H1 (cell line): ENCODE measurements at regions not wholly inside any gene's neighbourhood (a gene's known extent, or its start where the extent isn't known, plus 50 kb on each side); places are given as distances from the start of the nearest gene placed in this dataset.

Source experiments
- CTCF ChIA-PET: fragments of 300-600 bp; sonication (Branson Sonifier 250); formaldehyde crosslinking; loops from one replicate; lab custom pipeline; 2021; ENCODE audit not compliant: partially characterized antibody; lab: Charles Lee
- POLR2A ChIA-PET: fragments of 300-600 bp; sonication (Branson Sonifier 250); formaldehyde crosslinking; loops from one replicate; lab custom pipeline; 2021; ENCODE audit warnings: inconsistent platforms; ENCODE audit not compliant: partially characterized antibody; lab: Charles Lee
- DNase-seq, 2 experiments: peaks; one replicate each; pipeline versions ENCODE4 v3.0.0 to v3.0.0-alpha.2; 2010 to 2022; ENCODE audit warnings: low spot score in 2 of 2, low read depth in 1 of 2, mixed read lengths in 1 of 2
- FAIRE-seq: peaks from 2 replicates; lab custom pipeline; 2011; peaks lifted over from hg19 to GRCh38; lab: Jason Lieb, UNC
- H2AFZ ChIP-seq: 2 replicates; pipeline ENCODE4 v1.8.1; 2012; ENCODE audit warnings: low read length, inconsistent platforms
- H2AK5ac ChIP-seq: 2 replicates; pipeline ENCODE4 v1.6.1; 2013; ENCODE audit warnings: low read depth, low read length
- H2BK120ac ChIP-seq: replicated peaks from 2 replicates; pipeline ENCODE3; 2013; ENCODE audit warnings: low read depth, low read length, inconsistent platforms
- H2BK12ac ChIP-seq: 2 replicates; pipeline ENCODE4 v1.6.1; 2013; ENCODE audit warnings: low read depth, low read length
- H2BK15ac ChIP-seq: 2 replicates; pipeline ENCODE4 v1.6.1; 2013; ENCODE audit warnings: low read length
- H2BK20ac ChIP-seq: 2 replicates; pipeline ENCODE4 v1.6.1; 2013; ENCODE audit warnings: low read length
- H2BK5ac ChIP-seq: 2 replicates; pipeline ENCODE4 v1.6.1; 2013; ENCODE audit warnings: low read depth, low read length
- H3K14ac ChIP-seq: 2 replicates; pipeline ENCODE4 v1.6.1; 2013; ENCODE audit warnings: inconsistent platforms; ENCODE audit not compliant: insufficient read length
- H3K18ac ChIP-seq: 2 replicates; pipeline ENCODE4 v1.6.1; 2013; ENCODE audit warnings: low read length; ENCODE audit errors: extremely low read depth
- H3K23ac ChIP-seq: 2 replicates; pipeline ENCODE4 v1.6.1; 2013; ENCODE audit warnings: inconsistent platforms; ENCODE audit not compliant: insufficient read length
- H3K23me2 ChIP-seq: 2 replicates; pipeline ENCODE4 v1.6.1; 2013; ENCODE audit warnings: low read depth, low read length
- H3K27ac ChIP-seq: 2 replicates; pipeline ENCODE4 v1.6.1; 2011; ENCODE audit warnings: low read depth, low read length, inconsistent platforms
- H3K27me3 ChIP-seq, 4 experiments: replicated peaks in 1 of 4; 1 replicate in 1 of 4; 2 replicates in 3 of 4; pipeline versions ENCODE4 v1.6.1 to v1.8.1; 2011 to 2013; ENCODE audit warnings: low read length in 3 of 4, mild to moderate bottlenecking in 3 of 4, inconsistent platforms in 2 of 4, mixed read lengths in 2 of 4, moderate library complexity in 1 of 4; ENCODE audit not compliant: control insufficient read depth in 3 of 4, insufficient read depth in 3 of 4; ENCODE audit errors: extremely low read depth in 1 of 4
- H3K36me3 ChIP-seq, 4 experiments: 2 replicates each; pipeline versions ENCODE4 v1.6.1 to v1.8.1; 2011 to 2013; ENCODE audit warnings: mild to moderate bottlenecking in 4 of 4, low read length in 3 of 4, moderate library complexity in 2 of 4, control low read depth in 1 of 4, inconsistent platforms in 1 of 4; ENCODE audit not compliant: insufficient read depth in 4 of 4, control insufficient read depth in 2 of 4
- H3K4ac ChIP-seq: replicated peaks from 2 replicates; pipeline ENCODE3; 2013; ENCODE audit warnings: low read length, low read depth, mixed read lengths, inconsistent platforms; ENCODE audit not compliant: insufficient read length
- H3K4me1 ChIP-seq, 4 experiments: replicated peaks in 1 of 4; 1 replicate in 1 of 4; 2 replicates in 3 of 4; pipeline versions ENCODE4 v1.6.1 to v1.8.1; 2011 to 2013; ENCODE audit warnings: low read length in 3 of 4, inconsistent platforms in 2 of 4, mixed read lengths in 1 of 4; ENCODE audit not compliant: insufficient read depth in 4 of 4, control insufficient read depth in 3 of 4
- H3K4me2 ChIP-seq, 2 experiments: 2 replicates each; pipeline versions ENCODE4 v1.6.1 to v1.8.1; 2011 to 2013; ENCODE audit warnings: low read depth in 2 of 2, low read length in 2 of 2, control low read depth in 1 of 2, inconsistent platforms in 1 of 2, mild to moderate bottlenecking in 1 of 2; ENCODE audit not compliant: insufficient read depth in 1 of 2
- H3K4me3 ChIP-seq, 4 experiments: fragments of 200-600, 300-600 bp in 1 of 4; sonication (generic), shearing (Covaris generic), sonication (Bioruptor Twin) in 1 of 4; 2 replicates each; pipeline versions ENCODE4 v1.5.1 to v1.8.1; 2011 to 2016; ENCODE audit warnings: low read length in 4 of 4, low read depth in 3 of 4, control low read depth in 2 of 4, inconsistent platforms in 2 of 4, mild to moderate bottlenecking in 2 of 4, mixed read lengths in 1 of 4, moderate library complexity in 1 of 4; ENCODE audit not compliant: insufficient read depth in 2 of 4; ENCODE audit errors: extremely low read depth in 1 of 4
- H3K56ac ChIP-seq: replicated peaks from 2 replicates; pipeline ENCODE3; 2013; ENCODE audit warnings: low read depth, mild to moderate bottlenecking, mixed read lengths, low read length, inconsistent platforms; ENCODE audit not compliant: insufficient read length
- H3K79me1 ChIP-seq: 2 replicates; pipeline ENCODE4 v1.6.1; 2013; ENCODE audit warnings: low read depth, low read length, control low read depth
- H3K79me2 ChIP-seq, 2 experiments: 2 replicates each; pipeline versions ENCODE4 v1.6.1 to v1.8.1; 2012 to 2013; ENCODE audit warnings: low read length in 2 of 2, mild to moderate bottlenecking in 2 of 2, inconsistent platforms in 1 of 2; ENCODE audit not compliant: insufficient read depth in 2 of 2, control insufficient read depth in 1 of 2
- H3K9ac ChIP-seq, 4 experiments: replicated peaks in 1 of 4; 1 replicate in 1 of 4; 2 replicates in 3 of 4; pipeline versions ENCODE4 v1.6.1 to v1.8.1; 2011 to 2013; ENCODE audit warnings: low read depth in 3 of 4, low read length in 3 of 4, control low read depth in 2 of 4, mild to moderate bottlenecking in 2 of 4, moderate library complexity in 2 of 4, inconsistent platforms in 1 of 4; ENCODE audit errors: extremely low read depth in 1 of 4
- H3K9me3 ChIP-seq, 2 experiments: 2 replicates each; pipeline versions ENCODE4 v1.6.1 to v1.8.1; 2012 to 2013; ENCODE audit warnings: mild to moderate bottlenecking in 2 of 2, moderate library complexity in 2 of 2, control low read depth in 1 of 2, inconsistent platforms in 1 of 2, low read depth in 1 of 2, low read length in 1 of 2, mixed read lengths in 1 of 2; ENCODE audit not compliant: insufficient read depth in 2 of 2
- H4K20me1 ChIP-seq, 2 experiments: replicated peaks in 1 of 2; 2 replicates each; pipeline versions ENCODE3 to v1.8.1; 2011 to 2013; ENCODE audit warnings: inconsistent platforms in 2 of 2, low read length in 2 of 2, mild to moderate bottlenecking in 1 of 2; ENCODE audit not compliant: insufficient read depth in 2 of 2, control insufficient read depth in 1 of 2
- H4K5ac ChIP-seq: 2 replicates; pipeline ENCODE4 v1.6.1; 2013; ENCODE audit warnings: low read length, low read depth, mixed read lengths, inconsistent platforms; ENCODE audit not compliant: insufficient read length
- H4K8ac ChIP-seq: 2 replicates; pipeline ENCODE4 v1.8.0; 2013; ENCODE audit warnings: mild to moderate bottlenecking, moderate library complexity, low read length, inconsistent platforms; ENCODE audit not compliant: insufficient read depth; ENCODE audit errors: extremely low read depth
- H4K91ac ChIP-seq: replicated peaks from 2 replicates; pipeline ENCODE3; 2013; ENCODE audit warnings: low read length, mixed read lengths, inconsistent platforms; ENCODE audit not compliant: insufficient read length
- CHD2 ChIP-seq: IDR thresholded peaks from 2 replicates; pipeline ENCODE4 v1.6.1; 2012; ENCODE audit warnings: low read length, improper control_type of control experiment
- KDM1A ChIP-seq: fragments of 200-600, 300-600 bp; sonication (generic); IDR thresholded peaks from 2 replicates; pipeline ENCODE4 v1.7.1; 2016; ENCODE audit warnings: mild to moderate bottlenecking, low read length, borderline replicate concordance
- PHF8 ChIP-seq: fragments of 200-600 bp; sonication (generic); conservative IDR thresholded peaks from 2 replicates; pipeline ENCODE4 v1.7.1; 2012; ENCODE audit warnings: low read depth, mild to moderate bottlenecking, inconsistent platforms, low read length, moderate library complexity
- WGBS, 2 experiments: shearing (Covaris generic) in 1 of 2; methylation state at CpG; one replicate each; pipeline versions ENCODE4 v1.1.6 to v1.1.7; 2013 to 2015; ENCODE audit warnings: low lambda C conversion rate in 2 of 2, mixed read lengths in 2 of 2, inconsistent platforms in 1 of 2, low coverage in 1 of 2, missing lambda C conversion rate in 1 of 2; ENCODE audit not compliant: insufficient replicate concordance in 2 of 2, insufficient coverage in 1 of 2, insufficient read length in 1 of 2; ENCODE audit errors: extremely low coverage in 1 of 2, missing lambda C conversion rate in 1 of 2; 5-methylcytosine and 5-hydroxymethylcytosine counted together

DNA sequence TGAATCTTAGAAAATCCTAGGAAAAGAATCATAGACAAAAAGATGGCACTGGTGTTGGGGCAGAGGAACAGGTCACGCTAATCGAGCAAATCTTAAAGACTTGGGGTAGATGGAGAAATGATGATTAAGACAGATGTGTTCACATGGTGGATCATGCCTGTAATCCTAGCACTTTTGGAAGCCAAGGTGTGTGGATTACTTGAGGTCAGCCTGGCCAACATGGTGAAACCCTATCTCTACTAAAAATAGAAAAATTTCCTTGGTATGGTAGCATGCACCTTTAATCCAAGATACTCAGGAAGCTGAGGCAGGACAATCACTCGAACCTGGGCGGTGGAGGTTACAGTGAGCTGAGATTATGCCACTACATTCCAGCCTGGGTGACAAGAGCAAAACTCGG is 145.7 kb upstream of the HSFY2 start:
- no peaks in the 10 kb centered on the region for H3K79me2 ChIP-seq
- H4K91ac ChIP-seq, result no peak overlapping the region
- CTCF ChIA-PET, result no interaction called here
- no peak overlapping the region for H2BK5ac ChIP-seq
- no peak overlapping the region for H2AK5ac ChIP-seq
- H3K4me1 ChIP-seq, result no peaks in the 10 kb centered on the region
- no peak overlapping the region for H2BK15ac ChIP-seq
- H3K4me2 ChIP-seq, result no peak overlapping the region
- H2BK12ac ChIP-seq, result no peak overlapping the region
- no peak overlapping the region for H3K4me3 ChIP-seq
- FAIRE-seq, result no peak
- DNase-seq, result no peak
- H2AFZ ChIP-seq, result no peak overlapping the region
- H3K9ac ChIP-seq, result no peak overlapping the region
- no peaks in the 10 kb centered on the region for H3K79me1 ChIP-seq
- TF ChIP-seq PHF8 (no peak), KDM1A (no peak), CHD2 (no peak)
- TF ChIP-seq, all 59 proteins: peak for 0
- Histone ChIP-seq H2BK20ac (no peak overlapping the region), H2BK120ac (no peak overlapping the region), H4K8ac (no peak overlapping the region), H4K20me1 (no peaks in the 10 kb centered on the region), H3K23ac (no peak overlapping the region), H3K18ac (no peak overlapping the region), H3K9me3 (no peaks in the 10 kb centered on the region), H3K36me3 (no peaks in the 10 kb centered on the region), H3K27me3 (no peaks in the 10 kb centered on the region), H3K14ac (no peak overlapping the region), H4K5ac (no peak overlapping the region), H3K56ac (no peak overlapping the region), H3K27ac (no peak overlapping the region), H3K4ac (no peak overlapping the region), H3K23me2 (no peaks in the 10 kb centered on the region)
- 100% methylated on average over 4 of the region's 5 CpGs; no CpG with 5 or more reads in 1 of the 2 experiments for WGBS, 2 experiments
- POLR2A ChIA-PET, result no interaction called here
